ENCODE measurements at regions not wholly inside any gene's neighbourhood (a gene's known extent, or its start where the extent isn't known, plus 50 kb on each side); places are given as distances from the start of the nearest gene placed in this dataset.
A peak's percentile ranks its signal among the peaks of the same experiment; 100 is the strongest.

GRCh38 chr4:26175006-26175786 is 145.6 kb upstream of the RBPJ start:
- Histone ChIP-seq H3K9me3 (no peaks in the 10 kb centered on the region), H3K4me1 (no peaks in the 10 kb centered on the region), H3K36me3 (no peaks in the 10 kb centered on the region), H3K27me3 (peaks cover 0 to 24% of the 10 kb centered on the region in 2 donors), H3K4me3 (no peak overlapping the region), H3K27ac (no peak overlapping the region)
- TF ChIP-seq CTCF (IDR thresholded peaks at IDR 0.05) = no peak
- intact Hi-C loops (cut with DNase I) = no loop called here
- ATAC-seq (no peak), DNase-seq (no peak)

- Histone ChIP-seq H3K27ac (no peak overlapping the region), H3K4me1 (no peaks in the 10 kb centered on the region), H3K36me3 (no peaks in the 10 kb centered on the region), H3K4me3 (no peak overlapping the region), H3K27me3 (peaks cover 0 to 24% of the 10 kb centered on the region in 2 donors), H3K9me3 (no peaks in the 10 kb centered on the region)
- ATAC-seq = no peak
- TF ChIP-seq CTCF (IDR thresholded peaks at IDR 0.05) = no peak
- intact Hi-C loops (cut with DNase I) = no loop called here
- DNase-seq = no peak
These were observed 144.8 kb upstream of the RBPJ start for GRCh38 chr4:26175905-26176470.

- H3K27me3 ChIP-seq = peaks cover 0 to 22% of the 10 kb centered on the region in 2 donors
- peak; percentile 19 for ATAC-seq
- no peak for TF ChIP-seq CTCF (IDR thresholded peaks at IDR 0.05)
- no peaks in the 10 kb centered on the region for H3K9me3 ChIP-seq
- peak in 1 of 4 donors; percentile 32 for DNase-seq
- H3K4me1 ChIP-seq = no peaks in the 10 kb centered on the region
- H3K27ac ChIP-seq = no peak overlapping the region
- H3K4me3 ChIP-seq = no peak overlapping the region
- H3K36me3 ChIP-seq = no peaks in the 10 kb centered on the region
- intact Hi-C loops (cut with DNase I) = no loop called here
These were observed 144.1 kb upstream of the RBPJ start for GRCh38 chr4:26176598-26177149.

GRCh38 chr4:26178854-26179253 is 142.0 kb upstream of the RBPJ start:
- intact Hi-C loops (cut with DNase I) = no loop called here
- DNase-seq (no peak), ATAC-seq (no peak)
- H3K27me3 ChIP-seq = peaks cover 0 to under 1% of the 10 kb centered on the region in 2 donors
- H3K4me1 ChIP-seq = no peaks in the 10 kb centered on the region
- no peak overlapping the region for H3K4me3 ChIP-seq
- TF ChIP-seq CTCF (IDR thresholded peaks at IDR 0.05) = no peak
- H3K36me3 ChIP-seq = no peaks in the 10 kb centered on the region
- no peaks in the 10 kb centered on the region for H3K9me3 ChIP-seq
- H3K27ac ChIP-seq = no peak overlapping the region

GRCh38 chr4:26179316-26179760 is 141.5 kb upstream of the RBPJ start:
- Histone ChIP-seq H3K4me3 (no peak overlapping the region), H3K9me3 (no peaks in the 10 kb centered on the region), H3K27me3 (no peaks in the 10 kb centered on the region), H3K27ac (no peak overlapping the region), H3K36me3 (no peaks in the 10 kb centered on the region), H3K4me1 (no peaks in the 10 kb centered on the region)
- no peak for ATAC-seq
- intact Hi-C loops (cut with DNase I) = no loop called here
- no peak for TF ChIP-seq CTCF (IDR thresholded peaks at IDR 0.05)
- no peak for DNase-seq

Data from left lung (tissue), 4 donors.